Stimulated activated CD8-positive, alpha-beta memory T cell treated with anti-CD3 and anti-CD28 coated beads, Interleukin-12 subunit alpha, Interleukin-12 subunit beta, amount 100 ng/mL, for 1 hour (primary cell): ENCODE measurements at regions not wholly inside any gene's neighbourhood (a gene's known extent, or its start where the extent isn't known, plus 50 kb on each side); places are given as distances from the start of the nearest gene placed in this dataset.

ENCODE experiments used
- DNase-seq: peaks from one replicate; pipeline ENCODE4 v3.0.0-alpha.2; 2020; ENCODE audit warnings: low read depth

GRCh38 chr1:239888639-239889038, 203.0 kb upstream of the FMN2 start:
- no peak for DNase-seq

- DNase-seq, result no peak
Observed at GRCh38 chr1:239891621-239892358, 199.9 kb upstream of the FMN2 start.

- DNase-seq, result no peak
Observed at GRCh38 chr1:239892602-239893001, 199.1 kb upstream of the FMN2 start.

- no peak for DNase-seq
Observed at GRCh38 chr1:239893127-239893731, 198.5 kb upstream of the FMN2 start.

- DNase-seq, result no peak
Observed at GRCh38 chr1:239896569-239896968, 195.1 kb upstream of the FMN2 start.

- no peak for DNase-seq
Observed at GRCh38 chr1:239896980-239897379, 194.7 kb upstream of the FMN2 start.

- DNase-seq, result no peak
Observed at GRCh38 chr1:239897458-239897857, 194.2 kb upstream of the FMN2 start.

GRCh38 chr1:239898062-239898730, 193.5 kb upstream of the FMN2 start:
- DNase-seq, result peak; percentile 56

GRCh38 chr1:239899747-239900146, 191.9 kb upstream of the FMN2 start:
- no peak for DNase-seq

GRCh38 chr1:239906394-239906793, 185.3 kb upstream of the FMN2 start:
- DNase-seq, result no peak

GRCh38 chr1:239909898-239910297, 181.8 kb upstream of the FMN2 start:
- no peak for DNase-seq

- no peak for DNase-seq
Observed at GRCh38 chr1:239912471-239912870, 179.2 kb upstream of the FMN2 start.

- DNase-seq, result no peak
Observed at GRCh38 chr1:239913141-239913585, 178.5 kb upstream of the FMN2 start.

- DNase-seq, result no peak
Observed at GRCh38 chr1:239914751-239915231, 176.9 kb upstream of the FMN2 start.

- no peak for DNase-seq
Observed at GRCh38 chr1:239918634-239919033, 173.0 kb upstream of the FMN2 start.

- no peak for DNase-seq
Observed at GRCh38 chr1:239920214-239920613, 171.5 kb upstream of the FMN2 start.

- no peak for DNase-seq
Observed at GRCh38 chr1:239922778-239923522, 168.7 kb upstream of the FMN2 start.

GRCh38 chr1:239924741-239925350, 166.8 kb upstream of the FMN2 start:
- no peak for DNase-seq

- DNase-seq, result no peak
Observed at GRCh38 chr1:239926184-239926583, 165.5 kb upstream of the FMN2 start.

GRCh38 chr1:239929317-239929716, 162.4 kb upstream of the FMN2 start:
- no peak for DNase-seq

- DNase-seq, result no peak
Observed at GRCh38 chr1:239930686-239931262, 160.9 kb upstream of the FMN2 start.

- no peak for DNase-seq
Observed at GRCh38 chr1:239931341-239931740, 160.3 kb upstream of the FMN2 start.
